ENCODE measurements at regions not wholly inside any gene's neighbourhood (a gene's known extent, or its start where the extent isn't known, plus 50 kb on each side); places are given as distances from the start of the nearest gene placed in this dataset.
A peak's percentile ranks its signal among the peaks of the same experiment; 100 is the strongest.

DNA sequence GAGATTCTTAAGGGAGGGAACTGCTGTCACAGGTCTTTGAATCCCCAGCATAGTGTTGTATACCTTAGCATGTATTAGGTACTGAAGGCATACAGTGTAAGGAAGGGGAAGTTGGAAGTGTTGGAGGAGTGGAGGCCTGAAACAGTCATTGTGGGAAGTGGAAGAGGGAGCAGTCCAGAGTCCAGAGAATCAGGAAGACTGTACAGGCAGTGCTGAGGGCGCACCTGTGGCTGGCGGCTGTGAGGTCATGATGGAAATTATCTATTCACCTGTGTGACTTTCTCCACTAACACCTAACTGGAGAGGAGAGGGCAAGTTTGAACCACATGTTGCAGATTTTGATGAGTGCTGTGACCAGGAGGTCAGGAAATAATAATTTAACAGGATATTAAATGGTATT, 119.7 kb upstream of the NIPBL start:
- no peak for DNase-seq (ENCODE audit: low read depth, low spot score)
- no peaks in the 10 kb centered on the region for H3K36me3 ChIP-seq (ENCODE audit: control insufficient read depth, insufficient read depth, low read length)
- no peaks in the 10 kb centered on the region for H3K4me1 ChIP-seq (ENCODE audit: control insufficient read depth, insufficient read depth, low read length)
- H3K9me3 ChIP-seq (ENCODE audit: control insufficient read depth, insufficient read depth, low read length) = no peaks in the 10 kb centered on the region
- H3K4me3 ChIP-seq (ENCODE audit: low read length) = no peak overlapping the region
- no peak overlapping the region for H3K27ac ChIP-seq (ENCODE audit: low read length)
- WGBS (ENCODE audit: insufficient coverage, insufficient read length) = no CpG with 5 or more reads among the region's 2 CpGs
- H3K27me3 ChIP-seq (ENCODE audit: control insufficient read depth, insufficient read depth, low read length) = no peaks in the 10 kb centered on the region; the same call in 1 of the 2 replicates

DNA sequence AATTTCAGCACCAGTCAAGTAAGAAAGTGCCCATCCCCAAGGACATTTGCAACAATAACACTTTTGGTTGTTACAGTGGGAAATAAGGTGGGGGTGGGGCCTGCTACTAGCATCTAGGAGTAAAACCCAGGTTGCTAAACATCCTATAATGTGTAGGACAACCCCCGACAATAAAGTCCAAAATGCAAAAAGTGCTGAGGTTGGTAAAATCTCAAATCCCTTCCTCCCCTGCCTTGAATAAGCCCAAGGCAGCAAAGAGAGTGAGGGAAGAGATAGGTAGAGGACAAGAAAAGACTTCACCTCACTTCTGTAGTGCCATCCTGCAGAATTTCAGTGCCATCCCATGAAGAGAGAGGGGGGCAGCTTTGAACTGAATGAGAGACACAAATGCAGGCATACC, 117.5 kb upstream of the NIPBL start:
- no peak for DNase-seq (ENCODE audit: low read depth, low spot score)
- no CpG with 5 or more reads among the region's 1 CpG for WGBS (ENCODE audit: insufficient coverage, insufficient read length)
- Histone ChIP-seq H3K4me3 (ENCODE audit: low read length) (no peak overlapping the region), H3K4me1 (ENCODE audit: control insufficient read depth, insufficient read depth, low read length) (no peaks in the 10 kb centered on the region), H3K27me3 (ENCODE audit: control insufficient read depth, insufficient read depth, low read length) (no peaks in the 10 kb centered on the region; the same call in 1 of the 2 replicates), H3K36me3 (ENCODE audit: control insufficient read depth, insufficient read depth, low read length) (no peaks in the 10 kb centered on the region), H3K9me3 (ENCODE audit: control insufficient read depth, insufficient read depth, low read length) (no peaks in the 10 kb centered on the region), H3K27ac (ENCODE audit: low read length) (no peak overlapping the region)

DNA sequence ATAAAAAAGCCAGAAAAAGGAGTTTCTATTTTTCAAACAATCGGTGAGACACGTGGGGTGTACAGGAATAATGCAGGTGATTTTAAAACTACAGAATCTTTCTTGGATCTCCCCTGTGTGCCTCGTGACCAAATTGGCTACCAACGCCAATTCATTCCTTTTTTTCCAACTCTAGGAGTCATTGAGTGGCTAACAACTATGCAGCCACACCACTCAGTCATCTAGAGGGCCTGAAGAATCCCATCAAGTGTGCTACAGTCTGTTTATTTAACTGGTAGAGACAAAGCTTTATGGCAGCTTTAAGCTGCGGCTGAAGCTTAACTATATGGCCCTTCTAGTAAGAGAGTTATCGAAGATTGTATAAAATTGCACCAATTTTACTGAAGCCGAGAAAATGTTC, 113.1 kb upstream of the NIPBL start:
- no peaks in the 10 kb centered on the region for H3K36me3 ChIP-seq (ENCODE audit: control insufficient read depth, insufficient read depth, low read length)
- H3K4me3 ChIP-seq (ENCODE audit: low read length) = no peak overlapping the region
- no peak for DNase-seq (ENCODE audit: low read depth, low spot score)
- no peak overlapping the region for H3K27ac ChIP-seq (ENCODE audit: low read length)
- H3K27me3 ChIP-seq (ENCODE audit: control insufficient read depth, insufficient read depth, low read length) = no peaks in the 10 kb centered on the region
- H3K9me3 ChIP-seq (ENCODE audit: control insufficient read depth, insufficient read depth, low read length) = no peaks in the 10 kb centered on the region
- no CpG with 5 or more reads among the region's 7 CpGs for WGBS (ENCODE audit: insufficient coverage, insufficient read length)
- no peaks in the 10 kb centered on the region for H3K4me1 ChIP-seq (ENCODE audit: control insufficient read depth, insufficient read depth, low read length)

DNA sequence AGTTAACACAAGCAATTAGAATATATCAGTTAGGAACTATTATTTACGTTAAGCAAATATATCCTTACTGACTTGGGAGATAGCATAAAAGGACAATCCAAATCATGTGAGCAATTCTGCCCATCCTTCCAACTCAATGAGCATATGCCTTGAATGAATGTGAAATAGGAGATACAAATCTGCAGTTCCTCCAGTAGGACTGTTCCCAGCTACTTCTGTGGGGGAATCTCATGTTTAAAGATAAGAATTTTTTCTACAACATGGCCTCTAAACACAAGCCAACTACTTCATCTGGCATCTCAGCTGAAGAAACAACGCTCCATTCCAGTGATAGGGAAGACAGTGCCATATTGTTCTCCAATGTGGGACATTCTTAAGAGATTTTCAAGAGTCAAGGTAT, 110.7 kb upstream of the NIPBL start:
- Histone ChIP-seq H3K4me1 (ENCODE audit: control insufficient read depth, insufficient read depth, low read length) (no peaks in the 10 kb centered on the region), H3K36me3 (ENCODE audit: control insufficient read depth, insufficient read depth, low read length) (no peaks in the 10 kb centered on the region), H3K27me3 (ENCODE audit: control insufficient read depth, insufficient read depth, low read length) (no peaks in the 10 kb centered on the region), H3K4me3 (ENCODE audit: low read length) (no peak overlapping the region), H3K27ac (ENCODE audit: low read length) (no peak overlapping the region), H3K9me3 (ENCODE audit: control insufficient read depth, insufficient read depth, low read length) (no peaks in the 10 kb centered on the region)
- no peak for DNase-seq (ENCODE audit: low read depth, low spot score)
- WGBS (ENCODE audit: insufficient coverage, insufficient read length) = no CpG with 5 or more reads among the region's 2 CpGs

DNA sequence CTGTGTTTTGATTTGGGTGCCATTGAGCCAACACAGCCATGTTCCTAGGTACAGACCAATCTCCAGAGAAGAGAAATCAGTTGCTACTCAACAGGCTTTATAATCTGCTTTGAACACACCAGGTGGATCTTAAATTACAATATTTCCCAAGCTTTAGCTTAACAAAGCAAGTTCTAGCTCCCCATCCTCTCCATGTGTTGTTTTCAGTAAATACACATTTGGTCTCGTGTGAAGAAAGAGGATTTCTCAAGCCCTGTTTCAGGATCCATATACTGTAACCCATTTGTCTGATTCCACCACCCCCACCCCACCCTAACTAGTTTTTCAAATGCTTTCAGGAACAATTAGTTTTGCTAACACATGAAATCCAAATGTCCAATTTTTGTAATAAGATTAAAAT, 109.6 kb upstream of the NIPBL start:
- H3K4me3 ChIP-seq (ENCODE audit: low read length) = no peak overlapping the region
- no CpG with 5 or more reads among the region's 1 CpG for WGBS (ENCODE audit: insufficient coverage, insufficient read length)
- DNase-seq (ENCODE audit: low read depth, low spot score) = no peak
- no peaks in the 10 kb centered on the region for H3K9me3 ChIP-seq (ENCODE audit: control insufficient read depth, insufficient read depth, low read length)
- no peak overlapping the region for H3K27ac ChIP-seq (ENCODE audit: low read length)
- no peaks in the 10 kb centered on the region for H3K4me1 ChIP-seq (ENCODE audit: control insufficient read depth, insufficient read depth, low read length)
- no peaks in the 10 kb centered on the region for H3K27me3 ChIP-seq (ENCODE audit: control insufficient read depth, insufficient read depth, low read length)
- no peaks in the 10 kb centered on the region for H3K36me3 ChIP-seq (ENCODE audit: control insufficient read depth, insufficient read depth, low read length)

DNA sequence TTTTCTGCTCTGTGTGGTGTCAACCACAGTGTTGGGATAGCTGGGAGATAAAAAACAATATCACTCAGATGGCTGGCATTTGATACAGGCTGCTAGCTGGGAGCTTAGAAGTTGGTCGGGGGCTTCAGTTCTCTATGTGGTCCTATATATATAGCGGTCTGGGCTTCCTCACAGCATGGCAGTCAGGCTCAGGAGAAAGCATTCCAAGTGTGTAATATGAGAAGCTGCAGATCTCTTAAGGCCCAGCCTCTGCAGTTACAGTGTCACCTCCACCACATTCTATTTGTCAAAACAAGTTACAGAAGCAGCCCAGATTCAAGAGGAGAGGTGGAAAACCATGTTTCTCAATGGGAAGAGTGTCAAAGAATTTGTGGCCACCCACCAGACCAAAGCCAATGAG, 108.1 kb upstream of the NIPBL start:
- no peaks in the 10 kb centered on the region for H3K36me3 ChIP-seq (ENCODE audit: control insufficient read depth, insufficient read depth, low read length)
- DNase-seq (ENCODE audit: low read depth, low spot score) = no peak
- no CpG with 5 or more reads among the region's 2 CpGs for WGBS (ENCODE audit: insufficient coverage, insufficient read length)
- H3K4me3 ChIP-seq (ENCODE audit: low read length) = no peak overlapping the region
- H3K27me3 ChIP-seq (ENCODE audit: control insufficient read depth, insufficient read depth, low read length) = no peaks in the 10 kb centered on the region
- no peak overlapping the region for H3K27ac ChIP-seq (ENCODE audit: low read length)
- no peaks in the 10 kb centered on the region for H3K4me1 ChIP-seq (ENCODE audit: control insufficient read depth, insufficient read depth, low read length)
- no peaks in the 10 kb centered on the region for H3K9me3 ChIP-seq (ENCODE audit: control insufficient read depth, insufficient read depth, low read length)

DNA sequence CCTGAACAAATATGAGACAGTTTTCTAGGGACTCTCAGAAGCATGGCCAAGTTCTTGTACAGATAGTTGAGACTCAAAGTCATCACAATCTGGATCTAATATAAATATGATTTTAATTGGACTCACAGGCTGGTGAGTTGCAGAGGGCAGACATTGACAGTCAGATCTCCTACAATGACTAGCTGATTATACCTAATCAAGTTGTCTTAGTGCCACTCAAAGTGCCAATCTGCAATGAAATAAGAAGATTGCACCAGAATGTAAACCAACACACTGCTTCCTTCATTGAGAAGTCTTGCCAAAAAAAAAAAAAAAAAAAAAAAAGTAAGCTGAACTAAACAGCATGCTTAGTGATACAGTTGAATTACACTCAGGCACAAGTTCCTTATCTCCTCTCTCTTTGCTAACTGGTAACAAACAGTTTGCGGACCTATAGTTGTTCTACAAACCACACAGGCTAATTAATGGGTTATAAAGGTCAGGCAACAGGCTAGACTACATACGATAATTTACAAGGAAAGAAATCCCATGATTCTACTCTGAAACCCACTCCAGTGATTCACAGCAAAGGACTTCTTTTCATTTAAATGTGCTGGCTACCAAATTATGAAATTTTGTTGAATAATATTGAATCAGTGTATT, 107.3 kb upstream of the NIPBL start:
- DNase-seq (ENCODE audit: low read depth, low spot score) = no peak
- no CpG with 5 or more reads among the region's 2 CpGs for WGBS (ENCODE audit: insufficient coverage, insufficient read length)
- H3K27ac ChIP-seq (ENCODE audit: low read length) = no peak overlapping the region
- no peaks in the 10 kb centered on the region for H3K27me3 ChIP-seq (ENCODE audit: control insufficient read depth, insufficient read depth, low read length)
- no peaks in the 10 kb centered on the region for H3K36me3 ChIP-seq (ENCODE audit: control insufficient read depth, insufficient read depth, low read length)
- no peaks in the 10 kb centered on the region for H3K4me1 ChIP-seq (ENCODE audit: control insufficient read depth, insufficient read depth, low read length)
- no peak overlapping the region for H3K4me3 ChIP-seq (ENCODE audit: low read length)
- no peaks in the 10 kb centered on the region for H3K9me3 ChIP-seq (ENCODE audit: control insufficient read depth, insufficient read depth, low read length)

DNA sequence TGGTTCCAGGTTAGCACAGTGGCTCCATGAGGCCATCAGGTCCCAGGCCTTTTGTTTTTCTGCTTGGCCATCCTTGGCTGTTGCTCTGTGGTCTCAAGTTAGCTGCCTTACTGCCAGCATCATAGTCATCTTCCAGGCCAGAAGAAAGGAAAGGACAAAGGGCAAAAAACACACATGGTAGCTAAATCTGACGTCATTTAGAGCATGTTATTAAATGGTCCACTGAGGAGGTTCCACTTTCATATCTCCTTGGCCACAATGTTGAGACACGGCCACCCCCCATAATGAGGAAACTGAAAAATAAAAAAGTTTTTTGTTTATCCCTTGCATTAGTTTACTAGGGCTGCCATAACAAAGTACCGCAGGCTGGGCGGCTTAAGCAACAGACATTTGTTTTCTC, 106.4 kb upstream of the NIPBL start:
- Histone ChIP-seq H3K27ac (ENCODE audit: low read length) (no peak overlapping the region), H3K4me3 (ENCODE audit: low read length) (no peak overlapping the region), H3K9me3 (ENCODE audit: control insufficient read depth, insufficient read depth, low read length) (no peaks in the 10 kb centered on the region), H3K36me3 (ENCODE audit: control insufficient read depth, insufficient read depth, low read length) (no peaks in the 10 kb centered on the region), H3K4me1 (ENCODE audit: control insufficient read depth, insufficient read depth, low read length) (no peaks in the 10 kb centered on the region), H3K27me3 (ENCODE audit: control insufficient read depth, insufficient read depth, low read length) (no peaks in the 10 kb centered on the region)
- no CpG with 5 or more reads among the region's 4 CpGs for WGBS (ENCODE audit: insufficient coverage, insufficient read length)
- no peak for DNase-seq (ENCODE audit: low read depth, low spot score)

DNA sequence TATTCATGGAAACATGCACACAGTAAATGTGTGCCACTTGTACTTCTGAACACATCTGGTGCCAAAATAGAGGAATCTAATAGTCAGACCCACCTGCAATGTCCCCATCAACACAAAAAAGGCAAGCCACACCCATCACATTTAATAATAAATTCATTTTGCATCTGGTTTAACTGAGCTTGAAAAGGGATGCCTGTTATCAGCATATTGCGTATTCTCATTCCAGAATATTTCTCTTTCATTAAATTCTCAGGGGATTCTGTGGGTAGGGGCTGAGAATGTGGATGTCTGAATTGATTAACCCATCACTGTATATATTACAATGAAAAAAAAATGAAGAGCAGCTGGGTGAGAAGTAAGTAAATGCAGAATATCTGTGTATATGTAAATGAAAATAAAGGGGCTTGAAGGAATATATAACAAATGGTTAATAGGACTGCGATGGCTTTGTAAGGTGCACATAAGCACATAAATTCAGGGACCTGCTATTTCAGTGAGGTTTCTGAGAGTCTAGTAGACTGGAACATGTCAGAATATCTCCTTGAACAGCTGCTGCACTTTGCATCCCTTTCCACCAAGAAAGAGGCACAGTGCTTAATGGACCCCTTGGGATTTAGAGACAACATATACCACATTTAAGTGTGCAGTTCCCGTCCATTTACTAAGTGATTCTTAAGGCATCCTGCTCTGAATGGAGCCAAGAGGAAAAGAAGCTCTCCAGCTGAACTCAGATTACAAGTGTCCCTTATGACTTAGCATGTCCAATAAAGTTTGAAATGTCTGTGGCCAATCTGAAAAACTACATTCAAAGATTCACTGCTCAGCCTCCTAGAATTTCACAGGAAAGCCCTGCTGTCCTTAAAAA, 104.1 kb upstream of the NIPBL start:
- Histone ChIP-seq H3K4me1 (ENCODE audit: control insufficient read depth, insufficient read depth, low read length) (no peaks in the 10 kb centered on the region), H3K9me3 (ENCODE audit: control insufficient read depth, insufficient read depth, low read length) (no peaks in the 10 kb centered on the region), H3K4me3 (ENCODE audit: low read length) (no peak overlapping the region), H3K27me3 (ENCODE audit: control insufficient read depth, insufficient read depth, low read length) (no peaks in the 10 kb centered on the region), H3K27ac (ENCODE audit: low read length) (no peak overlapping the region), H3K36me3 (ENCODE audit: control insufficient read depth, insufficient read depth, low read length) (no peaks in the 10 kb centered on the region)
- no CpG with 5 or more reads among the region's 3 CpGs for WGBS (ENCODE audit: insufficient coverage, insufficient read length)
- no peak for DNase-seq (ENCODE audit: low read depth, low spot score)

DNA sequence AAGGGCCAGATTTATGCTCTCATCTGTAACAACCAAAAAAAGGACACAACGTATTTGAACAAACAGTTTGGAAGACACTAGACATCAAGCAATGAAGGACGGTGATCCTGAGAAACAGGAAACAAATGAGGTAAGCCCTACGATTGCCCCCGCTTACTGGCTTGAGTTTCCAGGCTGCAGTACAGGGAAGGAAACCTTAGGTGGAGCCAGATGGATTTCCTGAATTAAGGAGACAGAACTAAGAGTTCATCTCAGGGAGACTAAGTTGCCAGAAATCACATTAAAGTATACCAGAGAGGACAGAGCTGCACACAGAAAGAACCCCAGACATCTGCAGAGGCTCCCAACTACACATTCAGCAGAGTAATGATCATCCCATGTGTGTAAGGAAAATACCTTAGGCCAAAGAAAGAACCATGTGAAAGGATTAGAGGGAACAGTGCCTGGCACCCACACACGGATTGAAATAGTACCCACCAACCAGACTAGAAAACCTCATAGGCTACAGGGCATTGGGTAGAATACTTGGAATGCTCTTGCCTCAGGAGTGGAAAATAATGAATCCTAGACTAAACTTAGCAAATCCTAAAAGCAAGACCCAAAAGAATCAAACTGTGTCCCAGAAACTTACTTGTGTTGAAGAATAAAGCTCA, 99.3 kb upstream of the NIPBL start:
- DNase-seq (ENCODE audit: low read depth, low spot score) = peak; percentile 31
- H3K4me3 ChIP-seq (ENCODE audit: low read length) = no peak overlapping the region
- WGBS (ENCODE audit: insufficient coverage, insufficient read length) = no CpG with 5 or more reads among the region's 5 CpGs
- no peaks in the 10 kb centered on the region for H3K9me3 ChIP-seq (ENCODE audit: control insufficient read depth, insufficient read depth, low read length)
- H3K4me1 ChIP-seq (ENCODE audit: control insufficient read depth, insufficient read depth, low read length) = no peaks in the 10 kb centered on the region
- H3K27ac ChIP-seq (ENCODE audit: low read length) = no peak overlapping the region
- H3K27me3 ChIP-seq (ENCODE audit: control insufficient read depth, insufficient read depth, low read length) = no peaks in the 10 kb centered on the region
- no peaks in the 10 kb centered on the region for H3K36me3 ChIP-seq (ENCODE audit: control insufficient read depth, insufficient read depth, low read length)

Data from iPS DF 6.9 (cell line).